ENCODE measurements at regions not wholly inside any gene's neighbourhood (a gene's known extent, or its start where the extent isn't known, plus 50 kb on each side); places are given as distances from the start of the nearest gene placed in this dataset.
A peak's percentile ranks its signal among the peaks of the same experiment; 100 is the strongest.
"Not testable (repeated sequence)": the region's sequence is repeated elsewhere in the genome, so short reads cannot be mapped to it uniquely, and the experiment has no call there.

- no peak for FAIRE-seq
- no peak for DNase-seq (ENCODE audit: low spot score)
These were observed 300.0 kb upstream of the ALG10B start for GRCh38 chr12:38016602-38017001.

GRCh38 chr12:38025916-38026315 lies 290.7 kb upstream of the ALG10B start:
- FAIRE-seq, result no peak
- DNase-seq (ENCODE audit: low spot score), result no peak

- no peak for FAIRE-seq
- DNase-seq (ENCODE audit: low spot score), result no peak
These were observed 263.5 kb upstream of the ALG10B start for GRCh38 chr12:38053113-38053512.

DNA sequence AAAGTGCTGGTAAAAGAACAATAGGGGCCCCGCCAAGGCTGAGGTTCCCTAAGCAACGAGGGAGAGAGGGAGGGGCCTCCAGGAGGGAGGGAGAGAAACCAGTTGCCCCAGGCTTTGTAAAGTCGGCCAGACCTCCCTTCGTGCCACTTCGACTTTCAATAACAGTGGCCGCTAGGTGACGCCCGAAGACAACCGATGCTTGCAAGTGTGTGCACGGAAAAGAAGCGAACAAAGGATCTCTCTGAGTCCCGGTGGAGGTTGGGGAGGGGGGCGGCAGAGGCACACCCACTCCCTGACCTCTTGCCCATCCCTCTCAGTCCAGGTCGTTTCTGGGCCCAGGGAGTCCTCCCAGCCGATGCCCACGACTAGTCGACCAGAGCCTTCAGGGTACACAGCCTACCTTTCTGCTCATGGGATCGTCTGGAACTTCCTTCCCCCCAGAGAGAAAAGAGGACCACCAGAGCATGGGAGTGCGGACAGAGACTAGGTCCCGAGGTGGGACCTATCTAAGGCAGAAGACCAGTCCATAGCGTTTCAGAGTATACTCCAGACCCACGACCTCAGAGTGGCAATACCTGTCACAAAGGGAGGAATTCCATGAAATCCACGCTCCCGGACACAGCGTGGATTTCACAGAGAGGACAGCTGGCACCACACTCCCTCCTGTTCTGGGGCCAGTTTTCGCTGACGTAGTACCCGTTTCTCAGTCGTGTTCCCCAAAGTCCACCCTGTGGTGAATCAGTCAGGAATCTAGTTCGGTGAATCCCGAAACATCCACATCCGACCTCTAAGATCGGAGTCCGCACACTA lies 262.7 kb upstream of the ALG10B start:
- FAIRE-seq, result no peak

DNA sequence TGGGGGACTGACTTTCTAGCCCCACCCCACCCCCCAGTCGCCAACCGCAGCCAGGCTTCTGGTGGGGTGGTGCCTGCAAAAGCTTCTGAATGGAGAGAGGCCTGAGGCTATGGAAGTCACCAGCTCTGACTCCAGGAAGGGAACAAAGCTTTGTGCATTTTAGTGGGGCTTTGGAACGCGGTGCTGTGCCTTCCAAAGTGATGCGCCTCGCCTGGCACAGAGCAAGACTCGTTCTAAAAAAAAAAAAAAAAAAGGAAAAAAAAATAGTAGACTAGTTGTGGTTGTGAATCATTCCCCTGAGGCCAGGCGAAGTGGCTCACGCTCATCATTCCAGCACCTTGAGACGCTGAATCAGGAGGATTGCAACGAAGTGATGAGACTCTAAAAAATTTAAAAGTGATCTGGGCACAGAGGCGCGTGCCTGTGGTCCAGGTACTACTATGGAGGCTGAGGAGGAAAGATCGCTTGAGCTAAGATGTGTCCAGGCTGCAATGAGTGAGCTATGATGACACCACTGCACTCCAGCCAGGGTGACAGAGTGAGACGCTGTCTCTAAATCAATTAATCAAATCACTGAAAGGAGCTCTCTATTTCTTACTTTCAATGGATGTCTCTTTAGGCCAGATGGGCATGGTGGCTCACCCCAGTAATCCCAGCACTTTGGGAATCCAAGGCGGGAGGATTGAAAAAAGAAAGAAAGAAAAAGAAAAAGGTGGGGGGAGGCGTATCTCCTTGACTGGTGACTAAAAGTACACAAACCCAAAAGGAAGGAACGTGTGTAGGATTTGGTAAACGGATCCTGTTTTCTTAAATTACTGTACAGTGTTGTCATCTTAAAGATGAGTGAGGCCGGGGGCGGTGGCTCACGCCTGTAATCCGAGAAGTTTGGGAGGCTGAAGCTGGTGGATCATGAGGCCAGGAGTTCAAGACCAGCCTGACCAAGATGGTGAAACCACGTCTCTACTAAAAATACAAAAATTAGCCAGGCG lies 259.6 kb upstream of the ALG10B start:
- no peak for FAIRE-seq
- peak; percentile 80 for DNase-seq (ENCODE audit: low spot score)

More for the DNA sequence above, 262.7 kb upstream of the ALG10B start:
- peak; percentile 84 for DNase-seq (ENCODE audit: low spot score)

GRCh38 chr12:38099686-38100085 lies 216.9 kb upstream of the ALG10B start:
- FAIRE-seq, result no peak

DNA sequence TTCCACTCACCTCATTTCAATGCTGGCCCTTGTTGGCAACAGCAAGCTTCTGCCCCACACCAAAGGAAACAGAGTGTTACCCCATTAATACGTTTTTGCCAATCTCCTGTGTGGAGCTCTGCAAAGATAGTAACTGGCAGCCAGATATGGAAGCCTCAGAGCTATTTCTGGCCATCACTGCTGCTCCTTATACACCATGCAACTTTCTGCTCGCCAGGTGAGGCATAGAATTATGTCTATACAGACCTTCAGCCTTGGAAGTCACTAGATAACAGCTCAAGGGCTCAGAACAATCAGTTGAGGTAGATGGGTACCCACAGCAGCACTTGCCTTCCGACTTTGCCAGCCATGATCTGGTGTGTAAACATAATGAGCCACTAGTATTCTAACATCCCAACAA lies 214.8 kb upstream of the ALG10B start:
- FAIRE-seq (peak; percentile 40), DNase-seq (ENCODE audit: low spot score) (no peak)

More at GRCh38 chr12:38099686-38100085, 216.9 kb upstream of the ALG10B start:
- DNase-seq (ENCODE audit: low spot score), result no peak

- FAIRE-seq, result peak; percentile 27
These were observed 214.4 kb upstream of the ALG10B start for GRCh38 chr12:38102197-38102596.

DNA sequence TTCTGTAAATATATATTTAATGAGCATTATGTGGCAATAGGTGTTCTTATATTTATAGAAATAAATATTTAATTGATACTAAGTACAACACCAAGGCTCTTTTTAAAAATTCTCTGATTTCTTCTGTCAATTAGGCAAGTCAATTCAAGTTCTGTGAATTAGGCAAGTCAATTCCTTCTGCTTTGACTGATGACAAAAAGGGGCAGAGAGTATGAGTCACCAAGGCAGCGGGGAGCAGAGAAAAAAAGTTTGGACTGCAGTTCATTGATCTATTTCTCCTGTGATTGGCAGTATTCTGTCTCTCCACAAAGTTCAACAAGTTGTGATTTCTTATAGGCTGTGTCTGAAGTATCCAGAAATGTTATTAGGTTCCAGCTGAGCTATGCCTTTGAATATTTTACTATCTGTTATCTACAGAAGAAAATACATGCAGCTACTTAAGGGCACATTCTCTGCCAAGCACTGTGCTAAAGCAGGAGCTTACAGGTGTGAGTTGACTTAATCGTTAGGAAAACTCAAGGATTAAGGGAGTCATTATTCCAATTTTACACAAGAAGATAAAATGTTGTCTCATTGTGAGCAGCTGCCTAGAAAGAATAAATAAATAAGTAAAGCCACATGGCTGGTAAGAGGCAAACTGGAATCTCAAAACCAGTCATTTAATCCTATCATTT lies 206.4 kb upstream of the ALG10B start:
- DNase-seq (ENCODE audit: low spot score), result peak; percentile 16
- FAIRE-seq, result no peak

More at GRCh38 chr12:38102197-38102596, 214.4 kb upstream of the ALG10B start:
- peak; percentile 20 for DNase-seq (ENCODE audit: low spot score)

DNA sequence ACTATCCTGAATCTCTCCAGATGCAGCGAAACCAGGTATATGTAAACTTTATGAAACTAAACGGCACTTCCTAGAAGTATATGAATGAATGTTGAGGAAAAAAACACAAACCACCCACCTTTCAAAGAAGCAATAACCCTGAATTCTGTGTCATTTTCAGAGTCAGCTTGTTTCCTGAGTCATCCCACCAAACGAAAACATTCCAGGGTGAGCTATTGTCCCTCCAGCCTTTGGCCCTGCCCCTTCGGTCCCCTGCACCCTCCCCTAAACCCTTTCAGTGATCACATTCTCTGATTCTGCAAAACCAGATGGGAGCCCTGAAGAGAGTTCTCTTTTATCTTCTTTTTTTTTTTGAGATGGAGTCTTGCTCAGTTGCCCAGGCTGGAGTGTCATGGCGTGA lies 202.6 kb upstream of the ALG10B start:
- peak; percentile 18 for DNase-seq (ENCODE audit: low spot score)
- no peak for FAIRE-seq

DNA sequence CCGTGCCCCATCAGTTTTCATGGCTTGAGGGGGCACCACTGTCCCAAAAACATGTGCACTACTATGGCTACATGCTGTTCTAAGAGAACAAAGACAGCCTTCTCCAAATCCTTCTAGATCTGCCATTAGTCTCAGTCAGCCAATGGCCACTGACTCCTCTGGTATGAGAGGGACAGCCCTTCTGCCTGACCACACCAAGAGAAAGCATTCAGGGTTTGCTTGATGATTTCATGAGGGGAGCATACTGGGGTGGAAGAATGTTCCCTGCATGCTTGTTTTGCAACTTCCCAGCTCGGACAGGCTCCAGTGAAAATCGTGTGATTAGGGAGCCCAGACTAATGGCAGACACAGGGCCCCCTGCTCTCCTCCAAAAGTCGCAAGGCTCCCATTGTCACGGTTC lies 199.6 kb upstream of the ALG10B start:
- peak; percentile 55 for FAIRE-seq
- no peak for DNase-seq (ENCODE audit: low spot score)

- DNase-seq (ENCODE audit: low spot score), result no peak
- FAIRE-seq, result peak; percentile 99
These were observed 197.9 kb upstream of the ALG10B start for GRCh38 chr12:38118632-38119031.

DNA sequence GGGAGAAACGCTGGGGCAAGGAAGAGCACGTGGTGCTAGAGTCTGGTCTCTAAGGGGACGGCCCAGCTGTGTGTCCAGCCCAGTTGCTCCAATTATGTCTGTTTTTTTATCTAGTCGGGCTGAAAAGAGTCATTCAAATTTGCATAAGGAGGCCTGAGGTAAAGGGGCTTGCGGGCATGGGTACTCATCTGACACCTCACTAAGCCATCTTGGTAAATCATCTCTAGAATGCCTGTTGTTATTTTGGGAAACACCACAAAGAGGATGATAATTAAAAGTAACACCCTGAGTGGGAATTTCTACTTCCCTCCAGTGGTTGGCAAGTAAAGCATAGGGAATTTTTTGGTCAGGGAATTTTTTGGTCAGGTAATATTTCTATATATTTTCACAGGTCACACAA lies 196.1 kb upstream of the ALG10B start:
- DNase-seq (ENCODE audit: low spot score), result no peak
- no peak for FAIRE-seq

DNA sequence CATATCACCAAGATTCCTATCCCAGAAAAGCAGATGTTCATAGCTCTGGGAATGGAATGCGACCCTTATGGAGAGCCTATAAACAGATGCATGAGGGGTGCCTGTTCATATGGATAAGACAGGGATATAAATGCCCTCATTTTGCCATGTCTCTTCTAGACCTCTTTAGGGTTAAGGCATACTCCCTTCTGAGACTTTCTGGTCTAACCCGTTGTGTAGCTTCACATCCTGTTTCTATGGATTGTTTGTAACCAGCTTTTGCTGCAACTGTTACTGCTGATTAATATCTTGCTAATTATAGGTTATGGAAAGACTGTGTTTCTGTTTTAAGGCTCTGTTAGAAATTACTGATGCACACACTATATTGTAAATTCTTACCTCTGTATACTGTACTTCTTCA lies 193.5 kb upstream of the ALG10B start:
- FAIRE-seq; DNase-seq (ENCODE audit: low spot score): not testable (repeated sequence)

GRCh38 chr12:38123566-38124246 lies 192.9 kb upstream of the ALG10B start:
- FAIRE-seq (no peak), DNase-seq (ENCODE audit: low spot score) (no peak)

GRCh38 chr12:38124247-38125012 lies 192.1 kb upstream of the ALG10B start:
- peak; percentile 69 for FAIRE-seq
- DNase-seq (ENCODE audit: low spot score), result no peak

GRCh38 chr12:38132139-38132538 lies 184.4 kb upstream of the ALG10B start:
- DNase-seq (ENCODE audit: low spot score), result no peak
- no peak for FAIRE-seq

DNA sequence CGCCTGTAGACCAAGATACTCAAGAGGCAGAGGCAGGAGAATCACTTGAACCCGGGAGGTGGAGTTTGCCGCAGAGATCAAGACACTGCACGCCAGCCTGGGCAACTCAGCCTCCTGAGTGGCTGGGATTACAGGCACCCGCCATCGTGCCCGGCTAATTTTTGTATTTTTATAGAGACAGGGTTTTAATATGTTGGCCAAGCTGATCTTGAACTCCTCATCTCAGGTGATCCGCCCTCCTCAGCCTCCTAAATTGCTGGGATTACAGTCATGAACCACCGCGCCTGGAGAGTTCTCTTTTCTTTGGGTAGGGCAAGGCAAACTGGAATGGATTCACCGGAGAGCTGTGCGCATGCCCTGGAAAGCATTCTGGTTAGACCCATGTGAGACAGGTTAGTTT lies 179.3 kb upstream of the ALG10B start:
- FAIRE-seq (no peak), DNase-seq (ENCODE audit: low spot score) (no peak)

DNA sequence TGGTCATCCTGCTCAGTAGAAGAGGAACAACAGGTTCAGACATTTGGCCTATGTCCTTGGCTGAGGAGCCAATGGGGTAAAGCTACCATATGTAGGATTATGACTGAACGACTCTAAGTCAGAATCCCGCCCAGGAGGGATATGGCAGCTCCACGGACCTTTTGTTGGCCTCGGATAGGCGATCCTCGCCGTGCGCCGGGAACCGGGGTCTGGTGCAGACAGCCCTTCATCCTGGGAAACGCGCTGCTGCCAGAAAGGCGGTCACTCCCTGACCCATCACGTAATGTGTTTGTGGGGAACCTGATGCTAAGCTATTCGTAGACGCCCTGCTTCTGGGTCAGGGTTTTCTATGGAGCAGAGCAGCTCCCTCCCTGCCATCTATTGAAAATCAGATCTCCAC lies 178.9 kb upstream of the ALG10B start:
- no peak for FAIRE-seq

More for the DNA sequence above, 178.9 kb upstream of the ALG10B start:
- DNase-seq (ENCODE audit: low spot score), result no peak
